CD14-positive monocyte (primary cell): ENCODE measurements at regions not wholly inside any gene's neighbourhood (a gene's known extent, or its start where the extent isn't known, plus 50 kb on each side); places are given as distances from the start of the nearest gene placed in this dataset.

Source experiments
- DNase-seq, 3 donors: peaks; one replicate each; pipeline ENCODE4 v3.0.0-alpha.2; 2011 to 2022
- H2AFZ ChIP-seq: 2 replicates; pipeline ENCODE4 v1.6.0; 2012; ENCODE audit warnings: mild to moderate bottlenecking, low read depth, low read length, inconsistent platforms; ENCODE audit not compliant: insufficient read depth, poor library complexity, severe bottlenecking
- H3K27ac ChIP-seq, 2 donors: 1 replicate in 1 of 2; 2 replicates in 1 of 2; pipeline ENCODE4 v1.5.1; 2012 to 2013; ENCODE audit warnings: low read length in 2 of 2, control low read depth in 1 of 2, inconsistent platforms in 1 of 2, low read depth in 1 of 2, mild to moderate bottlenecking in 1 of 2
- H3K27me3 ChIP-seq, 2 donors: one replicate each; pipeline versions ENCODE4 v1.6.0 to v1.6.1; 2011 to 2013; ENCODE audit warnings: low read length in 2 of 2; ENCODE audit not compliant: control insufficient read depth in 2 of 2, insufficient read depth in 2 of 2
- H3K36me3 ChIP-seq, 2 donors: replicated peaks in 1 of 2; 1 replicate in 1 of 2; 2 replicates in 1 of 2; pipeline versions ENCODE4 v1.5.1 to v1.6.1; 2012 to 2013; ENCODE audit warnings: low read length in 2 of 2, control low read depth in 1 of 2, inconsistent platforms in 1 of 2, mild to moderate bottlenecking in 1 of 2; ENCODE audit not compliant: insufficient read depth in 2 of 2, control insufficient read depth in 1 of 2
- H3K4me1 ChIP-seq, 2 donors: 1 replicate in 1 of 2; 2 replicates in 1 of 2; pipeline versions ENCODE4 v1.5.1 to v1.6.1; 2012 to 2013; ENCODE audit warnings: low read length in 2 of 2, control low read depth in 1 of 2, inconsistent platforms in 1 of 2, mild to moderate bottlenecking in 1 of 2, moderate library complexity in 1 of 2; ENCODE audit not compliant: insufficient read depth in 2 of 2, control insufficient read depth in 1 of 2
- H3K4me2 ChIP-seq: replicated peaks from 2 replicates; pipeline ENCODE3; 2012; ENCODE audit warnings: low read length, moderate library complexity, mild to moderate bottlenecking; ENCODE audit not compliant: poor library complexity, severe bottlenecking; ENCODE audit errors: extremely low read depth
- H3K4me3 ChIP-seq, 3 experiments: fragments of 200-600 bp in 1 of 3; sonication (generic) in 1 of 3; replicated peaks in 1 of 3; 1 replicate in 2 of 3; 2 replicates in 1 of 3; pipeline ENCODE4 v1.5.1; 2011 to 2013; ENCODE audit warnings: low read length in 3 of 3, mild to moderate bottlenecking in 3 of 3, control low read depth in 2 of 3, low read depth in 2 of 3, inconsistent platforms in 1 of 3, moderate library complexity in 1 of 3
- H3K79me2 ChIP-seq: 2 replicates; pipeline ENCODE4 v1.6.0; 2012; ENCODE audit warnings: mild to moderate bottlenecking, control low read depth, inconsistent platforms, low read length, moderate library complexity; ENCODE audit not compliant: insufficient read depth
- H3K9ac ChIP-seq: 2 replicates; pipeline ENCODE4 v1.6.0; 2017; ENCODE audit warnings: low read length, mild to moderate bottlenecking; ENCODE audit not compliant: insufficient read depth, poor library complexity, severe bottlenecking
- H3K9me3 ChIP-seq, 2 donors: replicated peaks in 1 of 2; 1 replicate in 1 of 2; 2 replicates in 1 of 2; pipeline versions ENCODE4 v1.5.1 to v1.6.1; 2012 to 2013; ENCODE audit warnings: low read length in 2 of 2, control low read depth in 1 of 2; ENCODE audit not compliant: control insufficient read depth in 1 of 2, insufficient read depth in 1 of 2
- H4K20me1 ChIP-seq: 2 replicates; pipeline ENCODE4 v1.6.0; 2012; ENCODE audit warnings: mild to moderate bottlenecking, low read length, control low read depth, moderate library complexity; ENCODE audit not compliant: insufficient read depth
- H3K27ac Mint-ChIP-seq, 7 donors: one replicate each; pipeline ENCODE4 v1.8.0; 2020; ENCODE audit warnings: mild to moderate bottlenecking in 7 of 7, mixed read lengths in 7 of 7, moderate library complexity in 6 of 7, inconsistent platforms in 2 of 7
- H3K27me3 Mint-ChIP-seq, 3 donors: one replicate each; pipeline ENCODE4 v1.8.0; 2021 to 2022; ENCODE audit warnings: low read depth in 3 of 3, mild to moderate bottlenecking in 3 of 3, mixed read lengths in 3 of 3, moderate library complexity in 3 of 3, inconsistent platforms in 1 of 3
- H3K36me3 Mint-ChIP-seq, 2 donors: one replicate each; pipeline ENCODE4 v1.8.0; 2020; ENCODE audit warnings: mixed read lengths in 2 of 2, inconsistent platforms in 1 of 2, mild to moderate bottlenecking in 1 of 2
- H3K4me1 Mint-ChIP-seq: one replicate; pipeline ENCODE4 v1.8.0; 2020; ENCODE audit warnings: mild to moderate bottlenecking, mixed read lengths
- H3K4me3 Mint-ChIP-seq, 2 donors: one replicate each; pipeline ENCODE4 v1.8.0; 2020; ENCODE audit warnings: mild to moderate bottlenecking in 2 of 2, mixed read lengths in 2 of 2, moderate library complexity in 1 of 2
- H3K9me3 Mint-ChIP-seq, 7 donors: one replicate each; pipeline ENCODE4 v1.8.0; 2020 to 2022; ENCODE audit warnings: mixed read lengths in 7 of 7, mild to moderate bottlenecking in 6 of 7, moderate library complexity in 6 of 7, inconsistent platforms in 2 of 7
- WGBS: methylation state at CpG from one replicate; pipeline ENCODE4 v1.1.5; 2013; ENCODE audit warnings: missing lambda C conversion rate; ENCODE audit not compliant: insufficient coverage; 5-methylcytosine and 5-hydroxymethylcytosine counted together
- intact Hi-C, 2 donors: fragments of 100-400 bp; cut with micrococcal nuclease; formaldehyde crosslinking; loops; one replicate each; pipeline versions ENCODE4 v1.15.0 to v1.15.1; 2023
- TF ChIP-seq, protein P1 (sequence below): fragments of 200-600 bp; IDR thresholded peaks from one replicate; pipeline ENCODE4 v1.8.0; 2022; ENCODE audit warnings: antibody characterized with exemption, mild to moderate bottlenecking

- no peak overlapping the region for H2AFZ ChIP-seq
- H3K79me2 ChIP-seq, result no peaks in the 10 kb centered on the region
- WGBS, result 100% methylated on average over 1 of the region's 1 CpG
- no peak overlapping the region for H3K9ac ChIP-seq
- no peak overlapping the region for H3K4me3 ChIP-seq
- no peak overlapping the region for H3K27ac ChIP-seq
- H3K4me2 ChIP-seq, result no peak overlapping the region
- no peaks in the 10 kb centered on the region for H3K36me3 ChIP-seq
- no peak for DNase-seq
- H4K20me1 ChIP-seq, result no peaks in the 10 kb centered on the region
- TF ChIP-seq, protein P1, sequence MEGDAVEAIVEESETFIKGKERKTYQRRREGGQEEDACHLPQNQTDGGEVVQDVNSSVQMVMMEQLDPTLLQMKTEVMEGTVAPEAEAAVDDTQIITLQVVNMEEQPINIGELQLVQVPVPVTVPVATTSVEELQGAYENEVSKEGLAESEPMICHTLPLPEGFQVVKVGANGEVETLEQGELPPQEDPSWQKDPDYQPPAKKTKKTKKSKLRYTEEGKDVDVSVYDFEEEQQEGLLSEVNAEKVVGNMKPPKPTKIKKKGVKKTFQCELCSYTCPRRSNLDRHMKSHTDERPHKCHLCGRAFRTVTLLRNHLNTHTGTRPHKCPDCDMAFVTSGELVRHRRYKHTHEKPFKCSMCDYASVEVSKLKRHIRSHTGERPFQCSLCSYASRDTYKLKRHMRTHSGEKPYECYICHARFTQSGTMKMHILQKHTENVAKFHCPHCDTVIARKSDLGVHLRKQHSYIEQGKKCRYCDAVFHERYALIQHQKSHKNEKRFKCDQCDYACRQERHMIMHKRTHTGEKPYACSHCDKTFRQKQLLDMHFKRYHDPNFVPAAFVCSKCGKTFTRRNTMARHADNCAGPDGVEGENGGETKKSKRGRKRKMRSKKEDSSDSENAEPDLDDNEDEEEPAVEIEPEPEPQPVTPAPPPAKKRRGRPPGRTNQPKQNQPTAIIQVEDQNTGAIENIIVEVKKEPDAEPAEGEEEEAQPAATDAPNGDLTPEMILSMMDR, result no peak
- H3K4me1 Mint-ChIP-seq, result no peaks in the 10 kb centered on the region
- peaks cover 0 to 4% (median 2%) of the 10 kb centered on the region in 3 donors for H3K27me3 Mint-ChIP-seq
- H3K9me3 ChIP-seq, result no peaks in the 10 kb centered on the region
- no peaks in the 10 kb centered on the region for H3K36me3 Mint-ChIP-seq
- no peaks in the 10 kb centered on the region for H3K4me1 ChIP-seq
- intact Hi-C loops, result no loop called here
- H3K27ac Mint-ChIP-seq, result no peak overlapping the region
- H3K9me3 Mint-ChIP-seq, result peaks cover 0 to 5% (median 2%) of the 10 kb centered on the region in 7 donors
- no peaks in the 10 kb centered on the region for H3K27me3 ChIP-seq
- H3K4me3 Mint-ChIP-seq, result no peak overlapping the region
Measured at GRCh38 chr4:158443731-158444130, 78.0 kb upstream of the RXFP1 start.

DNA sequence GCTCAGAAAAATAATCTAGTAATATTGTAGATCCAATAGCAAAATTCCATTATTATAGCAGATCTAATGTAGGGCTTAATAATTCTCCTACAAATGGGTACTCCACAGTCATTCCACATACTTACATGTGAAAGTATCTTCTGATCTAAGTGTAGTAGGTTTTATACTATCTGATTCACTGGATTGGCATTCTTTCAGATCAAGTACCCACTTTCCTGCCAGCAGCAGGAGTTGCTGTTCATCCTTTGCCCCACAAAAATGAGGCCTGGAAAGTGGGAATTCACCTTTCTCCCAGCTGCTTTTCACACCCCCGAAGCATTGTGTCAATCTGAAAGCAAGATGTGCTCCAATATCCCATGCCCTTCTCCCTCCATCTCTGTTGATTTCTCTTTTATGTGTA is 77.1 kb upstream of the RXFP1 start:
- Histone ChIP-seq H3K36me3 (no peaks in the 10 kb centered on the region), H3K4me3 (no peak overlapping the region), H3K4me2 (no peak overlapping the region), H2AFZ (no peak overlapping the region), H3K27ac (no peak overlapping the region), H3K9me3 (no peaks in the 10 kb centered on the region), H3K27me3 (no peaks in the 10 kb centered on the region), H4K20me1 (no peaks in the 10 kb centered on the region), H3K4me1 (no peaks in the 10 kb centered on the region), H3K79me2 (no peaks in the 10 kb centered on the region), H3K9ac (no peak overlapping the region)
- Mint-ChIP-seq H3K4me3 (no peak overlapping the region), H3K27ac (no peak overlapping the region), H3K36me3 (no peaks in the 10 kb centered on the region), H3K27me3 (peaks cover 0 to 8% (median 2%) of the 10 kb centered on the region in 3 donors), H3K9me3 (peaks cover 0 to 5% (median 2%) of the 10 kb centered on the region in 7 donors), H3K4me1 (no peaks in the 10 kb centered on the region)
- DNase-seq, result no peak
- intact Hi-C loops, result no loop called here
- TF ChIP-seq, protein P1, result no peak
- WGBS, result no CpG with 5 or more reads among the region's 1 CpG
